ENCODE measurements at regions not wholly inside any gene's neighbourhood (a gene's known extent, or its start where the extent isn't known, plus 50 kb on each side); places are given as distances from the start of the nearest gene placed in this dataset.
"Not testable (repeated sequence)": the region's sequence is repeated elsewhere in the genome, so short reads cannot be mapped to it uniquely, and the experiment has no call there.

DNA sequence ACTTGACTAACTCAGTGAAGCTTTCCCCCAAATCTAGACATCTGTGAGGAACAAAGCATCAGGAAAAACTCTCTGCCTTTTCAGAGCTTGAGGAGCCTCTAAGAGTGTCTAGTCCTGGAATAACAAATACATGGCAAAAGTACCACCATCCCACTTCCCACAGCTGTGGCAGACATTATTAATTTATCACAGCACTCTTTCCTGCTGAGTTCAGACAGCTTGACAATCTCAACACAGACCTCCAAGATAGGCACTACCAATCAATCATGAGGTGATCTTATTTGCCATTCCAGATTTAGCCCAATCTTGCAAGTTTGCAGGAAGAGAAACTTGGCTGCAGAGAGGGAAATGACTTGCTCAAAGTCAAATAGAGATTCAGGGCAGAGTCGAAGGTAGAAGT lies 202.8 kb downstream of the MN1 start:
- no peak for DNase-seq (ENCODE audit: low read depth)

DNA sequence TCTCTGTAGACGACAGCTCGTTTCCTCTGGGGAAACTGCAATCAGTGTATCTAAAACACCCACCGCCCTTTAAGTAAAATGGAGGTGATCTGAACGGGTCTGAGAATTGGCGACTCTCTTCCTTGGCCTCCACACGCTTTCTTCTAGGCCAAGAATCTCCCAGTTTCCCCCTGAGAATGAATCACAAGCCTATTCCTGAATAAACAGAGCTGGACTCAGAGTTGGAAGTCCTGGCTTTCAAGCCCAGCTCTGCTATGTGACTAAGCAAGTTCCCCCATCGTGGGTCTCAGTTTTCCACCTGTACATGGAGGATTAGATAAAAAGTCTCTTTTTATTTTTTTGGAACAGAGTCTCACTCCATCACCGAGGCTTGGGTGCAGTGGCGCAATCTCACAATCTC lies 200.4 kb downstream of the MN1 start:
- no peak for DNase-seq (ENCODE audit: low read depth)

DNA sequence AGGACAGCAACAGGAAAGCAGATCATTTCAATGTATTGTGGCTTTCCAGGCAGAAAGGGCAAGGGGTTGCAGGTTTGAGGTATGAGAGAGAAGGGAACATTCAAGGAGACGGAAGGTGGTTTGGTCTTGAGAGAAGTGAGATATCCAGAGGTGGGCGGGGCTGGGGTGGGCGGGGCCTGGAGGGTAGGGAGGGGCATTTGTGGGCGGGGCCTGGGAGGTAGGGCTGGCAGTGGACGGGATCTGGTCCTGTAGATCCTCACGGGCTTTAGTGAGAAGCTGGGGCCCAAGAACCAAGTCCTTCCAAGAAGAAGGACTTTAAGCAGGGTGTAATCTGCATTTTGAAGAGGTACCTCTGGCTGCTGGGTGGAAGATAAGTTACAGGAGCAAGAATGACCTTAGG lies 199.2 kb downstream of the MN1 start:
- peak; percentile 20 for DNase-seq (ENCODE audit: low read depth)

DNA sequence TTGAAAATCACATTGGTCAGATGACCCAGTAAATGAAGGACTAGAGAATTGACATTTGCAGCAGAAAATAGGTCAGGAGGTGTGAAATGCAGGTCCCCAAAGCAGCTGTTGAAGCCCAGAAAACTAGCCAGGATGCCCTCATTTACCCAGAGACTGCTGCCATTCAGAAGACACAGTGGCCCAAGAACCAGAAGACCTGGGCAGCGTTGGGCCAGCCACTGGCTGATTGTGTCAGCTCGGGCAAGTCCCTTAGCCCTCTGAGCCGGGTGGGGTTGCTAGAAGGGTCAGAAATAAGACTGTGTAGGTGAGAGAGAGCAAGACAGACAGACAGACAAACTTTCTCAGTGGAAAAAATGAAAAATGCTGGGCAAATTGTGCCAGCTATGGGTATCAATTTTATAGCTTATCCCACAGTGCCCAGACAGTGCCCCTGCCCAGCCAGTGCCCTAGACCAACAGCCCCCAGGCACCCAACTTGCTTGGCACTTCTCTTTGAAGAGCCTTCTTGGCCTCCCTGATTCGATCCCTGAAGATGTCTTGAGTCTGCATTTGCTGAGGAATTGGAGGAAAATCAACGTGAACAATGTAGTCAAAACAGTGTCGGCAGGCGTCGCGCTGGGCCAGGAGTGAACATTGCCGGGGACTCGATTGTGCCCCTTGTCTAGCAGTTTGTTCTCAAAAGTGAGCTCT lies 198.3 kb downstream of the MN1 start:
- no peak for DNase-seq (ENCODE audit: low read depth)

DNA sequence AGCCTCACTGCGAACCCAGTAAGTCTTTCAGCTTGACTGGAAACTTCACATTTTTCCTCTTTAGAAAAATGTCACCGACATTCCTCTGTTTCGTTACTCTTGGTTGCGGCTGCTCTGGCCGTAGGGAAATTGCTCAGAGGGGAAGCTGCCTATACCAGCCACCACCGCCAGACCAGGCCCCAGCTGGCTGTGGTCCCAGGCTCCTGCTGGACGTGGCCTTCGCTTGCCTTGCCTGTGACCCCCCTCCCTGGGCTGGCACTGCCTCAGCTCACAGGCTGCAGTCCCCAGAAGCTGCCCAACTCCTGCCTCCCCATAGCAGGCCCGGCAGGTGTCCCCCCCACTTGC lies 197.8 kb downstream of the MN1 start:
- no peak for DNase-seq (ENCODE audit: low read depth)

DNA sequence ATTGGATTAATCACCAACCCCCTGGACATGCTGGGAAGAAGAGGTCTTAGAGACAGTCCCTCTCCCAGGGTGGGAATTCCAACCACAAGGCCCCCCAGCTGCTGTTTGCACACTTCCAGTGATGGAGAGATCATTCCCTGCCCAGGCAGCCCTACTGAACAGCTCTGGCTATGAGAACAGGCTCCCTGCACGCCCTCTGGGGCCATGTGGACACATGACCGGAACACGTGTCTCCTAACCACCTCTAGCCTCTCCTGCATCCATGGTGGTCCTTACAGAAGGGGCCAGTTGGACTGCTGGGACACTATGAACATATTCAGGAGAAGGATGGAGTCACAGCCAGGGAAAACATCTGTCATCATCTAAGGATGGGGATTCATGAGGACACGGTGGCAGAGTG lies 196.2 kb downstream of the MN1 start:
- no peak for DNase-seq (ENCODE audit: low read depth)

DNA sequence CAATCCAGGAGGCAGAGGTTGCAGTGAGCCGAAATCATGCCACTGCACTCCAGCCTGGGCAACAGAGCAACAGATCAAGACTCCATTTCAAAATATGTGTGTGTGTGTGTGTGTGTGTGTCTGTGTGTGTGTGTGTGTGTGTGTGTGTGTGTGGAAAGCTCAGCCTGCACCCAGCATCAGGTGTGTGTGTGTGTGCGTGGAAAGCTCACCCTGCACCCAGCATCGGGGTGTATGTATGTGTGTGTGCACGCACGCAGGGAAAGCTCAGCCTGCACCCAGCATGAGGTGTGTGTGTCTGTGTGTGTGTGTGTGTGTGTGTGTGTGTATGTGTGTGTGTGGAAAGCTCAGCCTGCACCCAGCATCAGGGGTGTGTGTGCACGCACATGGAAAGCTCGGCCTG lies 193.8 kb downstream of the MN1 start:
- DNase-seq (ENCODE audit: low read depth), result not testable (repeated sequence)

DNA sequence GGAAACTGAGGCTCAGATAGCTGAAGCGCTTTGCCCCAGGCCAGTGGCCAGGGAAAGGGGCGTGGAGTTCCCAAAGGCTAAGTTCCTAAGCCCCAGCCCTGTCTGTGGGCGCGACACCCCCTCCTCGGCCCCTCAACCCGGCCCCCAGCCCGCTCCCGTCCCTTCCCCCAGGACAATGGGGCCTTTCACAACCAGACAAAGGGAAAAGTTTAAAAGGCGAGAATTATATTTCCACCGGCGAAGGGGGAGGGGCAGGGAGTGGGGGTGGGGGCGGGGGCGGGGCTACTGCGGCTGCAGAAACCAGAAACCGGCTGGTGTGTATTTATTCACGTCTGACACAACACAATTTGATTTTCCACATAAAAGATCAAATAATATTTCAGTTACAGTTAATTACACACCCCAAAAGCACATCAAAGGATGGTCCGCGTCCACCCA lies 192.1 kb downstream of the MN1 start:
- DNase-seq (ENCODE audit: low read depth), result no peak

DNA sequence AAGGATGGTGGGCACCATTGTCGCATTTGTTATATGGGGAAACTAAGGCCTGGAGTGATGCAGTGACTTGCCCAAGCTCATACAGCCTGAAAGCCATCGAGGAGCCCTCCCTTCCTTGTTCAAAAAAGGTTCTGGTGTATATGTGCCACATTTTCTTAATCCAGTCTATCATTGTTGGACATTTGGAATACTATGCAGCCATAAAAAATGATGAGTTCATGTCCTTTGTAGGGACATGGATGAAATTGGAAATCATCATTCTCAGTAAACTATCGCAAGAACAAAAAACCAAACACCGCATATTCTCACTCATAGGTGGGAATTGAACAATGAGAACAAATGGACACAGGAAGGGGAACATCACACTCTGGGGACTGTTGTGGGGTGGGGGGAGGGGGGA lies 191.4 kb downstream of the MN1 start:
- not testable (repeated sequence) for DNase-seq (ENCODE audit: low read depth)

DNA sequence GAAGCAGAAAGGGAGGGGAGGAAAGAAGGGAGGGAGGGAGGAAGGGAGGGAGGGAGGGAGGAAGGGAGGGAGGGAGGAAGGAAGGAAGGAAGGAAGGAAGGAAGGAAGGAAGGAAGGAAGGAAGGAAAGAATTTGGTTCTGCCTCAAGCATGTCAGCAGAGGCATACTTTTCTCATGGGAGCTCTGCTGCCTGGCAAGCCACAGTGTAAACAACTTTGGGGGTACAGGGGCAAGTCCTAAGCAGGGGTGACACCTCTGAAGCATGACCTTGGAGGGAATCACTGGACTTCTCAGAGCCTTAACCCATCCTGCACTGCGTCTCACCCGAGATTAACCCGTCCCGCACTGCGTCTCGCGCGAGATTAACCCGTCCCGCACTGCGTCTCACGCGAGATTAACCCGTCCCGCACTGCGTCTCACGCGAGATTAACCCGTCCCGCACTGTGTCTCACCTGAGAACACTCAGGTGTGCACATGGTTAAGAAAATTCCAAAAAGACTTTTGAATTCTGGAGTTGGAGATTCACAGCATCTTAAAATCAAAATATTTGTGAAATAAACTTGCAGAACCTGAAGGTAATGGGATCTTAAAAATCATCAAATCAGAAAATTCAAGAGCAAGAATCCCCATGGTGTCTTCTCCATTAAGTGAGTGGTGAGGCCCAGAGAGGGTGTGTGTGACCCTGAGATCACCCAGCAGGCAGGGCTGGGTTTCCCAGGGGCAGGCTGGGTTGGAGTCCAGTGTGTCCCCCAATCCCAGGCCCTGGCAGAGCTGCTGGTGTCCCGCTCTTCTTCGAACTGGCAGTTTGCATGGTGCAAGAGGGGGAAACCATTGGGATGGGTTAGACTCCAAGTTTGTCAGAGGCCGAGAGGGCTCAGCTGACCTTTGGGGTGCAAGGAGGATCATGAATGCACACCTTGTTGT lies 190.4 kb downstream of the MN1 start:
- no peak for DNase-seq (ENCODE audit: low read depth)

DNA sequence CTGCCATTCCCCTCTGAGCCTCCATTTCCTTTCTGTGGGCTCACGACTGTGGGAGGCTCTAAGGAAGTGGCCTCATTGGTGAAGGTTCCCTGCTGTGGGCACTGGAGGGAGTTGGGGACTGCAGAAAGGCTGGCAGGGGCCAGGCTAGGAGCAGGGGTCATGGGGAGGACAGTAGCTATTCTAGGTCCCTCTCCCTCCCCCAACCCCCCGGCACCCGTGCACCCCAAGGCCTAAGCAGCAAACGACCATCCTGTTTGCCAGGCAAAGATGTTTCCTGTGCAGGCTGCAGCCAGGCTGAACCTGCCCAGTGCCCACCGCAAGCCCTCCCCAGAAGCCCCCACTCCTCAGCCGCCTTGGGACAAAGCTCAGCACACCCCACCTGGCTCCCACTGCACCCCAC lies 189.4 kb downstream of the MN1 start:
- DNase-seq (ENCODE audit: low read depth), result peak; percentile 34

DNA sequence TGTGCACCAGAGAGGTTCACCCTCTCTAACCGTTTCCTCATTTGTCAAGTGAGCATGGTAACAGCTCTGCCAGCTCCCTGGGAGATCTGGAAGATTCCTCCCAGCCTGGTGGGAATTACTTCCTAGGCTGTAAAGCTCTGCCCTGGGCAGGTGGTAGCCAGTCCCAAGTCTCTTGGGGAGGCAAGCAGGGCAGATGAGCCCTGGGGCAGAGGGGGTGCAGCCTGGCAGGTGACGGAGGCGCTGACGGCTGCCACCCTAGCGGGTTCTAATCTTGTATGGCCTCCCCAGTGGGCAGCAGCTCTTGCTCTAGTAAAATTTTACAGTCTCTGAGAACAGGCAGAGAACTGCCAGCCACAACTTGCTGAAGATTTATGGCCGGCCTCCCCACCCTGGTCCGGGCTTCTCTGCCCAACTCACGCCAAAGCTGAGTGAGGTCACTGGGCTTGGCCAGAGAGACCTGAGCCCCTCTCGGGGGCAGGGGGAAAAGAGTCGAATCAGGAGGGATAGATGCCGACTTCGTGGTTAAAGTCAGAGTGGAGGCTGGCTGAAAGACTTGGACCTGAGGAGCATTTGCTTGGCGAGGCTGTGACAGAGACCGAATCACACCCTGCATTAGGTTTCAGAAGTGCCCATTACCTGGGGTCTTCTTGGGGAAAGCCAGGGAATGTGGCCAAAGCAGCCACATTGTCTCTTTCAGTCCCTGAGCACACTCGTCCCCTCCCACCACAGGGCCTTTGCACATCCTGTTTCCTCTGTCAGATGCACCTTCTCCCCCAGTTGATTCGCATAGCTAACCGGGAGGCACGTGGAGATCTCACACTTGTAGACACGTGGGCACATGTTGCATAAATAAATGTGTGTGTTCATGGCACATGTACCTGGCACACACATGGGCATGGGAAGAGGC lies 188.2 kb downstream of the MN1 start:
- peak; percentile 31 for DNase-seq (ENCODE audit: low read depth)

DNA sequence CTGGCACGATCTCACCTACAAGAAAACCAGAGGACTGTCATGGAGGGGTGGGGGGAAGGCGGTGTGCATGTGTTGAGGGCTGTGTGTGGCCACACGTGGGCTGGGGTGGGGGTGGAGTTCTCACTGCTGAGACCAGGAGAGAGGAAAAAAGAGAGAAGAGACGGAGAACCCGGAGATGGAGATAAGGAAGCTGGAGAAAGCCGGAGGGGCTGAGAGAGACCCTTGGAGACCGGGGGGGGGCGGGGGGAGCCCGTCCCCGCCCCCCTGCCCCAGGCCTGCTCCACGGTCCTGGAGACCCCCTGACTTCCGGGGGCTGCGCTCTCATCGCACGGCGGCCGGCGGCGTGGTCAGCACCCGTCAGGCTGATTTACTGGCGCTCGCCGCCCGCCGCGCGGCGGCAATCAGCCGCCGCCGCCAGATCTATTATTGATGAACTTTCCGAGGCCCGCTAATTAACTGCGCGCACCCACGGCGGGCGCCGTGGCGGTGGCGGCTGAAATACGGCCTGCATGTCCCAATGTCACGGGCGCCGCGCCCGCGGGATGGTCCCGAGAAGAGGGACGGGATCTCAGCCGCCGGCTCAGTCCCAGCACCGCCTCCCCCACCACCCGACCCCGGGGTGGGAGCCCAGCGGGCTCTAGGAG lies 187.4 kb downstream of the MN1 start:
- no peak for DNase-seq (ENCODE audit: low read depth)

DNA sequence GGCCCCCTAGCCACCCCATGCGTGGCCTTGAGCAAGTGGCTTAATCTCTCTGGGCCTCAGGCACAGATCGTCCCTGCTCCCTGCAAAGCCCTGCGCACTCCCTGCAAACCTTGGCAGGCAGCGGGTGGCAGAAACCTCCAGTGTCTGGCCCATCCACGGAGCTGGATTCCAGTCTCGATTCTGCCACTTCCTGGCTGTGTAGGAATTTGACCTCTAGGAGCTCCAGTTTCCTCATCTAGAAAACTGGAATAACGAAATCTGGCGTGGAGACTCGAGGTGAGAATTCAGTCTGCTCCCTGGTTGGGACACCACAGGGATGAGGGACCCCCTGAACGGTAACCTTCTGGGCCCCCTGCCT lies 186.9 kb downstream of the MN1 start:
- DNase-seq (ENCODE audit: low read depth), result no peak

DNA sequence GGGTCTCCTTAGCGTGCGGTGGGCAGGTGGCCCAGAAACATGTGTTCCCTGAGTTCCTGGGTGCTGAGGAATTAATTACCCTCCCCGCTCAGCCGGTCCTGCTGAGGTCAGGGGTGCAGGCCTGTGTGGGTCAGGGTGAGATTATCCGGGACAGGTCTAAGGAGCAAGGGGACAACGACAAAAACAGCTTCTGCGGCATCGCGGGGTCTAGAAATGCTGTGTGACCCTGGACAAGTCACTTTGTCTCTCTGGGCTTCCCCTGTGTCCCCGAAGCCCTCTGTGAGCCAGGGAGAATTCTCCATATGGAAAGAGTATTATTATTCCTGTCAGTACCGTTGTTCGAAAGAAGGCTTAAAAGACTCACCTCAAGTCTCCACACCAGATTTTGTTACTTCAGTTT lies 186.1 kb downstream of the MN1 start:
- DNase-seq (ENCODE audit: low read depth), result no peak

DNA sequence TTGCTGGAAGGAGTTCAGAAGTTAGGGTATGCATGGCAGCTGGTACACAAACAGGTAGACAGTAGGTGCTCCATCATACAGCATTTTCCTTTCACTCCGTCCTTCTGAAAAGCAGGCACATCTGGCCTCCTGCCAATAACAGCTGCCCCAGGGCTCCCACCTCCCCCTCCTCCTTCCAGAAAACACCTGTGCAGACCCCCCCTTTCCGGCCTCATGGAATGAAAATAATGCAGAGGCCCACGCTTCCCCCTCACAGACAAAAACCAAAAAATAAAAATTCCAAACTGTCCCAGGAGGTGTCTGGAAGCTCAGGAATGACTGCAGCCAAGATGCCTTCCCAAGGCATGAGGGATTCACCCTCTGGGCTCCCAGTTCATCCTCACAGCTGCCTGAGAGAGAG lies 185.5 kb downstream of the MN1 start:
- DNase-seq (ENCODE audit: low read depth), result no peak

DNA sequence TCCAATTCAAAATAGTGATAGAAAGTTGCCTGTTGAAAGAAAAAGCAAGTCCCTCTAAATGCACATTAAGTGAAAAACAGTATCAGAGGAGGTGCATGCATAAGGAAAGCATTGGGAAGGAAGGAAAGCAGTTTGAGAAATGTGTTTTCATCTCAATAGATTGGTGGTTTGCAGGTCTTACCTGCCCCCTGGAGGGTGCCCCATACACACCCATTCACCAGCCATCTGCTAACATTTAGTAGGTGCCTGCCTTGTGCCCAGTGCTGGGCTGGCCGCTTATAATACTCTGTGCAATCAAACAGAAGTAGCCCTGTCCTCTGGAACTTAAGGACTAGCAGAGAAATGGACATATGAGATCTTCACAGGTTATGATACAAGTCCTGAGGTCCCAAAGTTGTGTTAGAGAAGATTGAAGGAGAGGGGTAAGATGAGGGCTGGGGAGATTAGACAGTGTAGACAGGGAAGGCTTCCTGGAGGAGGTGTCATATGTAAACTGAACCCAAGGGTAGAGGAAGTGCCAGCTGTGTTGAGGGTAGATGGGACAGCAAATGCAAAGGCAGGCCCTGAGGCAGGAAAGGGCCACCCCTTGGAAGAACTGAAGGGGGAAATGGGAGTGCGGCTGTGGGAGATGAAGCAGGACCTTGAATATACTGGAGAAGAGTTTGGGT lies 184.2 kb downstream of the MN1 start:
- DNase-seq (ENCODE audit: low read depth), result no peak

DNA sequence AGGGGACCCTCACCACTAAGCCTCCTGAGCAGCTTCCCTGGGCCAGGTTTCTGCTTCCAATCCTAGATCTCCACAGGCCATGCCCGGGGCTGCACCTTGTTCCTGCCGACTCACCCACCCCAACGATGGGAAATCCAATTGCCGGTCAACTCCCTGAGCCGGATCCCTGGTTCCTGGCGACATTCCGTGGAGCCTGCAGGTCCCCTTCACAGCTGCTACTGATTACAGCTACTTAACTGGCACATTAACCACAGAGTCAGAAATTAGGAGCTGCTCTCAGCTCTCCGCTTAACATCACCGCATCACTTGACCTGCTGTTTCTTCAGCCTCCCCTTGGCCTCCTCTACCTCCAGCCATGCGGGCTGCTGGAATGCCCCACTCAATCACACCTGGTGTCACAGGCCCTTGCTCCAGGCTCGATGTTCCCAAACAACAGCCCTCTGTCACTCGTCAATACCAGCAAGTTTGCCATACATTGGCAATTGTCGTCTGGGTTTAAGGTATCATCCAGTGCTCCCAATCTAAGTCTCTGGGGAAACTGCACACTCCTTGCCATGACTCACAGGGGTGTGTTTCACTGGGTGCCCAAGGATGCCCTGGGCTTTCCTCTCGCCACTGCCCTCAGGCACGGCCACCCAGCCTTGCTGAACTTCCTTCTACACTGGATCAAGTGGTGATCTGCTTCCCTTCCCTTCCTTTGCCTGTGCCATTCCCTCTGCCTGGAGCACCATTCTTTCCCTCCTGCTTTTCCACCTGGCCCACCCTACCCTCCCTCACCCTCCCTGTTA lies 181.0 kb downstream of the MN1 start:
- no peak for DNase-seq (ENCODE audit: low read depth)

DNA sequence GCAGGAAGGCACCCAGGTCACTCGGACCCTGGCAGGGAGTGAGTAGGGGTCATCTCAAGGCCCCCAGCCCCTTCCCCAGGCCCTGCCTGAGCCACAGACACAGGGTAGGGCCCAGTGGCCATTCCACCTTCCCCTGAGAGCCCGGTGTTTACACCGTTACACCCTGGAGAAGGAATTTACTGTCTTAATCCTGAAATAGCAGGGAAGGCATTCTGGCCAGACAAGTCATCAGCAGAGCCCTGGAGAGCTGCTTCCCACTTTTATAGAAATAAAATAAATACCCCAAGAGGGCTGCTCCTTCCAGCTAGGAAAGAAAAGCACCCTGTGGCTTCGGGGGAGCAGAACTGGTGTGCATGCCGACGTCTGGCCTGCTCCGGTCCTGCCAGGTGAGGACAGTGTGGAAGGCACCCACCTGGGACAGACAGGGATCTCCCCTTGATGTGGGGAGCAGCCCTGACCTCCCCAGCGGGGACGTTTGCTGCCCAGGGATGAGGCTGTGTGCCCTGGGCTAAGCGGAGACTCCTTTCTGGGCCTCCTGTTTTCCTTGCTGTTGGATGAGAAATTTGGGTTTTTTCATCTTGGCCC lies 180.0 kb downstream of the MN1 start:
- no peak for DNase-seq (ENCODE audit: low read depth)

DNA sequence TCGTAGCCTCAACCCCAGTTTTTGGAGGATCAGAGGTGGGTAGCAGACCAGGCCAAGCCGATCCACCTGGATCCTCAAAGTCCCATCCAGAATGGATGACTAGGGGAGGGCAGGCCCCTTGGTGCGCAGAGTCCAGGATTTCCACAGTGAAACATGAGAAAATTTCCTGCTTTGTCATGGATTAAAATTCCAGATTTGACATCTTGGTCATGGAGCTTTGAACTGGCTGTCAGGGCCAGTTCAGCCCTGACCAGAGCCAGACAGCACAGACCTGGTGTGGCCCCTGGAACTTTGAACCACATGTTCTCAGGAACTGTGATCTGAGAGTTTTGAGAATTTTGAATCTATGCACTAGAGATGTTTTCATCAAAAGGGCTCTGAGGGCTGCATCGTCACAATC lies 177.5 kb downstream of the MN1 start:
- no peak for DNase-seq (ENCODE audit: low read depth)

Measured in CMK (cell line).